ENCODE measurements at regions not wholly inside any gene's neighbourhood (a gene's known extent, or its start where the extent isn't known, plus 50 kb on each side); places are given as distances from the start of the nearest gene placed in this dataset.

GRCh38 chr2:142582317-142582716 lies 295.1 kb upstream of the KYNU start:
- TF ChIP-seq, protein P1, sequence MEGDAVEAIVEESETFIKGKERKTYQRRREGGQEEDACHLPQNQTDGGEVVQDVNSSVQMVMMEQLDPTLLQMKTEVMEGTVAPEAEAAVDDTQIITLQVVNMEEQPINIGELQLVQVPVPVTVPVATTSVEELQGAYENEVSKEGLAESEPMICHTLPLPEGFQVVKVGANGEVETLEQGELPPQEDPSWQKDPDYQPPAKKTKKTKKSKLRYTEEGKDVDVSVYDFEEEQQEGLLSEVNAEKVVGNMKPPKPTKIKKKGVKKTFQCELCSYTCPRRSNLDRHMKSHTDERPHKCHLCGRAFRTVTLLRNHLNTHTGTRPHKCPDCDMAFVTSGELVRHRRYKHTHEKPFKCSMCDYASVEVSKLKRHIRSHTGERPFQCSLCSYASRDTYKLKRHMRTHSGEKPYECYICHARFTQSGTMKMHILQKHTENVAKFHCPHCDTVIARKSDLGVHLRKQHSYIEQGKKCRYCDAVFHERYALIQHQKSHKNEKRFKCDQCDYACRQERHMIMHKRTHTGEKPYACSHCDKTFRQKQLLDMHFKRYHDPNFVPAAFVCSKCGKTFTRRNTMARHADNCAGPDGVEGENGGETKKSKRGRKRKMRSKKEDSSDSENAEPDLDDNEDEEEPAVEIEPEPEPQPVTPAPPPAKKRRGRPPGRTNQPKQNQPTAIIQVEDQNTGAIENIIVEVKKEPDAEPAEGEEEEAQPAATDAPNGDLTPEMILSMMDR (IDR thresholded peaks at IDR 0.05): no peak
- no peak for TF ChIP-seq POLR2A (IDR thresholded peaks at IDR 0.05)
- no peak for TF ChIP-seq POLR2AphosphoS5 (IDR thresholded peaks at IDR 0.05)
- no peak for TF ChIP-seq EP300 (IDR thresholded peaks at IDR 0.05)

All from upper lobe of left lung (tissue), 4 donors.